Osteoblast (primary cell): ENCODE measurements at regions not wholly inside any gene's neighbourhood (a gene's known extent, or its start where the extent isn't known, plus 50 kb on each side); places are given as distances from the start of the nearest gene placed in this dataset. TPM values are rescaled to one million over a fixed set of nuclear protein-coding genes. Genes with fewer than 3 reads are reported as not detected.

Experiments used
- DNase-seq: peaks from one replicate; pipeline ENCODE4 v3.0.0; 2011; ENCODE audit warnings: low spot score, mixed read lengths; ENCODE audit not compliant: insufficient read length; ENCODE audit errors: missing footprints
- H2AFZ ChIP-seq: 2 replicates; pipeline ENCODE4 v1.6.0; 2011; ENCODE audit warnings: mild to moderate bottlenecking, low read length
- H3K27ac ChIP-seq: 2 replicates; pipeline ENCODE4 v1.5.1; 2011; ENCODE audit warnings: mild to moderate bottlenecking, low read depth, low read length, moderate library complexity
- H3K27me3 ChIP-seq: 2 replicates; pipeline ENCODE4 v1.6.0; 2012; ENCODE audit warnings: mild to moderate bottlenecking, control low read depth, inconsistent platforms, low read length, moderate library complexity; ENCODE audit not compliant: insufficient read depth
- H3K36me3 ChIP-seq: 2 replicates; pipeline ENCODE4 v1.5.1; 2011; ENCODE audit warnings: mild to moderate bottlenecking, low read length, control low read depth, moderate library complexity; ENCODE audit not compliant: insufficient read depth
- H3K4me1 ChIP-seq: 2 replicates; pipeline ENCODE4 v1.5.1; 2011; ENCODE audit warnings: mild to moderate bottlenecking, low read length, control low read depth, moderate library complexity; ENCODE audit not compliant: insufficient read depth
- H3K4me2 ChIP-seq: 2 replicates; pipeline ENCODE4 v1.6.0; 2011; ENCODE audit warnings: mild to moderate bottlenecking, low read length; ENCODE audit not compliant: insufficient read depth
- H3K4me3 ChIP-seq: fragments of 200-600 bp; sonication (generic); 3 replicates; pipeline ENCODE4 v1.5.1; 2012; ENCODE audit warnings: mild to moderate bottlenecking, low read length, inconsistent platforms; ENCODE audit not compliant: insufficient read depth
- H3K79me2 ChIP-seq: 2 replicates; pipeline ENCODE4 v1.6.0; 2012; ENCODE audit warnings: mild to moderate bottlenecking, low read length, control low read depth, inconsistent platforms; ENCODE audit not compliant: insufficient read depth
- H3K9me3 ChIP-seq: 2 replicates; pipeline ENCODE4 v1.5.1; 2011; ENCODE audit warnings: low read depth, low read length, control low read depth
- H4K20me1 ChIP-seq: 2 replicates; pipeline ENCODE4 v1.6.0; 2012; ENCODE audit warnings: mild to moderate bottlenecking, low read length, control low read depth; ENCODE audit not compliant: insufficient read depth
- CTCF ChIP-seq: IDR thresholded peaks from 2 replicates; pipeline ENCODE4 v1.5.1; 2011; ENCODE audit warnings: mild to moderate bottlenecking, low read depth, low read length, moderate library complexity; ENCODE audit errors: extremely low read depth
- small RNA-seq: library from RNA; depleted of rRNA; stranded (forward); fragments of <200 nt; gene quantifications from one replicate; pipeline ENCODE3, GENCODE V24; 2012

- no peaks in the 10 kb centered on the region for H3K36me3 ChIP-seq
- no peak overlapping the region for H2AFZ ChIP-seq
- H3K4me3 ChIP-seq: no peak overlapping the region
- no peak overlapping the region for H3K4me2 ChIP-seq
- no peaks in the 10 kb centered on the region for H4K20me1 ChIP-seq
- H3K4me1 ChIP-seq: no peaks in the 10 kb centered on the region
- H3K27me3 ChIP-seq: peaks cover 6% of the 10 kb centered on the region
- no peaks in the 10 kb centered on the region for H3K79me2 ChIP-seq
- H3K9me3 ChIP-seq: no peaks in the 10 kb centered on the region
- peak; percentile 76 for TF ChIP-seq CTCF
- no peak overlapping the region for H3K27ac ChIP-seq
- DNase-seq: peak; percentile 88
Observed at GRCh38 chr13:25037057-25037813, 58.7 kb upstream of the PABPC3 start.

DNA sequence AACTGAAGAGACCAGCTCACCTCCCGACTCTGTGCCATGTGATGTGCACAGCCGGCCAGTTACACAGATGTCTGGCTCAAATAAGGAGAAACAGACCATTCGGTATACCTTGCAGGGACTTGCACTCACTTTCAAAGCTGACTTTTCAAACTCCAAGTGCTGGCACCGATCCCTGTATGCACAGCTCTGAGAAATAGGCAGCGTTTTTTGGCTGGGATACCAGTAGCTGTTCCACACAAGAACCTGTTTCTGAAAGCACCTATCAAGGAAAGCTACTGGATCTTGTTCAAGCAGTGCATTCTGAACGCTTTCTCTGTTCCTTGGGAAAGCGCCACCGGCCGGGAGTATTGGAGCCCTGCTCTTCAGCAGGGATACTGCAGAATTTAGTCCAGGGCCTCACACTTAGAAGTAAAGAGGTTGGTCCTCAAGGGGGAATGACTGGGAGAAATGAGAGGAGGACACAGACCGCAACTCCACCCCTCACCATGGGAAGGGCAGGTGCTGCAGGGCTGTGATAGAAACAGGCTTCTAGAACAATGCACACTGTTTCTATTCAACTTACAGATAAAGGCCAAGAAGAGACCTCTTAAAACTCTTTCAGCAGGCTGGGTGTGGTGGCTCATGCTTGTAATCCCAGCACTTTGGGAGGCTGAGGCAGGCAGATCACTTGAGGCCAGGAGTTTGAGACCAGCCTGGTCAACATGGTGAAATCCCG lies 53.6 kb upstream of the PABPC3 start:
- Histone ChIP-seq H3K4me1 (no peaks in the 10 kb centered on the region), H3K79me2 (no peaks in the 10 kb centered on the region), H3K9me3 (no peaks in the 10 kb centered on the region), H3K27me3 (peaks cover 26% of the 10 kb centered on the region), H2AFZ (no peak overlapping the region), H3K4me3 (no peak overlapping the region), H3K4me2 (no peak overlapping the region), H3K36me3 (no peaks in the 10 kb centered on the region), H4K20me1 (no peaks in the 10 kb centered on the region), H3K27ac (no peak overlapping the region)
- DNase-seq: no peak
- no peak for TF ChIP-seq CTCF

- H3K27ac ChIP-seq: no peak overlapping the region
- H3K4me1 ChIP-seq: no peaks in the 10 kb centered on the region
- no peaks in the 10 kb centered on the region for H4K20me1 ChIP-seq
- no peak for DNase-seq
- no peak overlapping the region for H2AFZ ChIP-seq
- no peak overlapping the region for H3K4me3 ChIP-seq
- no peaks in the 10 kb centered on the region for H3K79me2 ChIP-seq
- peaks cover 32% of the 10 kb centered on the region for H3K27me3 ChIP-seq
- TF ChIP-seq CTCF: no peak
- H3K9me3 ChIP-seq: no peaks in the 10 kb centered on the region
- H3K36me3 ChIP-seq: no peaks in the 10 kb centered on the region
- H3K4me2 ChIP-seq: no peak overlapping the region
Observed at GRCh38 chr13:25044071-25044470, 51.9 kb upstream of the PABPC3 start.

Small RNA genes lying in the stretch of these regions (small RNA-seq; reads per million reads assigned to genes)
- gene AL590099.1: not detected
- not detected for gene LSP1P1
